DND-41 (cell line): ENCODE measurements at regions not wholly inside any gene's neighbourhood (a gene's known extent, or its start where the extent isn't known, plus 50 kb on each side); places are given as distances from the start of the nearest gene placed in this dataset.
"Not testable (repeated sequence)": the region's sequence is repeated elsewhere in the genome, so short reads cannot be mapped to it uniquely, and the experiment has no call there.

Experiments used
- ATAC-seq: fragments of 200-7000 bp; cut with Tn5 transposase; 3 replicates; pipeline ENCODE4 v1.9.1; 2021; ENCODE audit warnings: low read depth; ENCODE audit not compliant: insufficient read depth
- DNase-seq: peaks from one replicate; pipeline ENCODE4 v3.0.0-alpha.2; 2020
- H2AFZ ChIP-seq: 2 replicates; pipeline ENCODE4 v1.6.0; 2012; ENCODE audit warnings: low read depth, low read length
- H3K27ac ChIP-seq: 2 replicates; pipeline ENCODE4 v1.5.1; 2012; ENCODE audit warnings: low read length, inconsistent platforms
- H3K27me3 ChIP-seq: fragments of 200-600 bp; sonication (generic); 2 replicates; pipeline ENCODE4 v1.6.0; 2012; ENCODE audit warnings: low read length, mild to moderate bottlenecking, inconsistent platforms; ENCODE audit not compliant: insufficient read depth, poor library complexity
- H3K36me3 ChIP-seq: 2 replicates; pipeline ENCODE4 v1.5.1; 2012; ENCODE audit warnings: low read length, inconsistent platforms; ENCODE audit not compliant: insufficient read depth
- H3K4me1 ChIP-seq: 2 replicates; pipeline ENCODE4 v1.5.1; 2012; ENCODE audit warnings: mild to moderate bottlenecking, low read length; ENCODE audit not compliant: insufficient read depth
- H3K4me2 ChIP-seq: 2 replicates; pipeline ENCODE4 v1.6.0; 2012; ENCODE audit warnings: mild to moderate bottlenecking, moderate library complexity, low read length, inconsistent platforms; ENCODE audit not compliant: insufficient read depth
- H3K4me3 ChIP-seq, 2 experiments: fragments of 200-600 bp in 1 of 2; shearing (Covaris generic) in 1 of 2; 2 replicates each; pipeline ENCODE4 v1.5.1; 2012 to 2016; ENCODE audit warnings: inconsistent platforms in 2 of 2, low read length in 2 of 2, mild to moderate bottlenecking in 2 of 2, low read depth in 1 of 2, moderate library complexity in 1 of 2
- H3K79me2 ChIP-seq: 2 replicates; pipeline ENCODE4 v1.6.0; 2012; ENCODE audit warnings: low read length, inconsistent platforms; ENCODE audit not compliant: insufficient read depth
- H3K9ac ChIP-seq: 2 replicates; pipeline ENCODE4 v1.6.0; 2012; ENCODE audit warnings: low read depth, mild to moderate bottlenecking, inconsistent platforms, low read length, moderate library complexity
- H3K9me3 ChIP-seq: 2 replicates; pipeline ENCODE4 v1.5.1; 2012; ENCODE audit warnings: low read length, moderate library complexity, mild to moderate bottlenecking, inconsistent platforms; ENCODE audit not compliant: insufficient read depth, severe bottlenecking
- H4K20me1 ChIP-seq: 2 replicates; pipeline ENCODE4 v1.6.0; 2012; ENCODE audit warnings: low read length; ENCODE audit not compliant: insufficient read depth
- EZH2 ChIP-seq: IDR thresholded peaks from 3 replicates; pipeline ENCODE4 v1.6.1; 2012; ENCODE audit warnings: borderline replicate concordance, low read depth, mild to moderate bottlenecking, moderate library complexity, low read length, inconsistent platforms; ENCODE audit not compliant: severe bottlenecking
- TF ChIP-seq, protein P1 (sequence below): IDR thresholded peaks from 2 replicates; pipeline ENCODE4 v1.5.1; 2012; ENCODE audit warnings: borderline replicate concordance, low read length, moderate library complexity, mild to moderate bottlenecking; ENCODE audit not compliant: poor library complexity, severe bottlenecking; ENCODE audit errors: extremely low read depth

DNA sequence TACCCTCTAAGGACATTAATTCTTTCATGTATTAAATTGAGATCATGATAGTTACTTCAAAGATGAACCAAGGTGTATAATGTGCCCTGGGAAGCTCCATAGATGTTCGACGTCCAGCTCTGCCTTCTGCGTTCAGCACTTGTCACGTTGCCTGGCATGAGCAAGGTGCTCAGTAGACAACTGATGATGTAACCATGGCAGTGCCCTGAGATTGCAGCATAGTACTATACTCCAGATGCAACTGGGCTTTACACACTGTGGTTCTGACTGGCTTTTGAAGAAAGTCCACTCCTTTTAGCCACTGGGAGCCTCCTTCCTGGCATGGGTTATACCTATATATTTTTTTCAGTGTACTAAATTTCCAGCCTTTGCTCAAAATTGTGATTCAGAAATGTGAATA is 355.8 kb upstream of the SORCS1 start:
- Histone ChIP-seq H4K20me1 (no peaks in the 10 kb centered on the region), H3K4me2 (no peak overlapping the region), H2AFZ (no peak overlapping the region), H3K4me1 (no peaks in the 10 kb centered on the region), H3K36me3 (no peaks in the 10 kb centered on the region), H3K4me3 (no peak overlapping the region), H3K9ac (no peak overlapping the region), H3K27ac (no peak overlapping the region), H3K79me2 (no peaks in the 10 kb centered on the region), H3K9me3 (no peaks in the 10 kb centered on the region), H3K27me3 (no peaks in the 10 kb centered on the region)
- no peak for TF ChIP-seq EZH2
- TF ChIP-seq, protein P1, sequence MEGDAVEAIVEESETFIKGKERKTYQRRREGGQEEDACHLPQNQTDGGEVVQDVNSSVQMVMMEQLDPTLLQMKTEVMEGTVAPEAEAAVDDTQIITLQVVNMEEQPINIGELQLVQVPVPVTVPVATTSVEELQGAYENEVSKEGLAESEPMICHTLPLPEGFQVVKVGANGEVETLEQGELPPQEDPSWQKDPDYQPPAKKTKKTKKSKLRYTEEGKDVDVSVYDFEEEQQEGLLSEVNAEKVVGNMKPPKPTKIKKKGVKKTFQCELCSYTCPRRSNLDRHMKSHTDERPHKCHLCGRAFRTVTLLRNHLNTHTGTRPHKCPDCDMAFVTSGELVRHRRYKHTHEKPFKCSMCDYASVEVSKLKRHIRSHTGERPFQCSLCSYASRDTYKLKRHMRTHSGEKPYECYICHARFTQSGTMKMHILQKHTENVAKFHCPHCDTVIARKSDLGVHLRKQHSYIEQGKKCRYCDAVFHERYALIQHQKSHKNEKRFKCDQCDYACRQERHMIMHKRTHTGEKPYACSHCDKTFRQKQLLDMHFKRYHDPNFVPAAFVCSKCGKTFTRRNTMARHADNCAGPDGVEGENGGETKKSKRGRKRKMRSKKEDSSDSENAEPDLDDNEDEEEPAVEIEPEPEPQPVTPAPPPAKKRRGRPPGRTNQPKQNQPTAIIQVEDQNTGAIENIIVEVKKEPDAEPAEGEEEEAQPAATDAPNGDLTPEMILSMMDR, result no peak
- ATAC-seq (no peak), DNase-seq (no peak)

DNA sequence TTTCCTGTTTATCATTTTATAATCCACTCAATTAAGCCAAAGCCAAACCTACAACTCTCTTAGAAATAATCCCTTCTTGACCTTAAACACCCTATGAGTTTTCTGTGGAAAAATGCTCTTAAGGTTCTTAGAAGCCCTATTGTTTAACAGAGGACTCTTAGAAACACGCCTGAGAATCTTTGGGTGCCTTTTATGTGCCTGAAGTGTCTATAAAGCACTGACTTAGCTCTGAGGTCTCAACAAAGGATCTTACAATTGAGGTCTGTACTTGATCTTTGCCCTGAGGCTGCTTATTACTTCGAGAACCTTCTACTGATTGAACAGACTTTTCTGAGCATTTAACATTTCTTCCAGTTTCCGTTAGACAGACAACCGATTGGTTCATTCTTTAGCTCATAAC is 353.3 kb upstream of the SORCS1 start:
- DNase-seq (no peak), ATAC-seq (no peak)
- Histone ChIP-seq H3K4me2 (no peak overlapping the region), H2AFZ (no peak overlapping the region), H3K79me2 (no peaks in the 10 kb centered on the region), H3K4me3 (no peak overlapping the region), H3K9ac (no peak overlapping the region), H3K27ac (no peak overlapping the region), H3K36me3 (no peaks in the 10 kb centered on the region), H3K9me3 (no peaks in the 10 kb centered on the region), H3K4me1 (no peaks in the 10 kb centered on the region), H3K27me3 (no peaks in the 10 kb centered on the region), H4K20me1 (no peaks in the 10 kb centered on the region)
- TF ChIP-seq, protein P1, result no peak

DNA sequence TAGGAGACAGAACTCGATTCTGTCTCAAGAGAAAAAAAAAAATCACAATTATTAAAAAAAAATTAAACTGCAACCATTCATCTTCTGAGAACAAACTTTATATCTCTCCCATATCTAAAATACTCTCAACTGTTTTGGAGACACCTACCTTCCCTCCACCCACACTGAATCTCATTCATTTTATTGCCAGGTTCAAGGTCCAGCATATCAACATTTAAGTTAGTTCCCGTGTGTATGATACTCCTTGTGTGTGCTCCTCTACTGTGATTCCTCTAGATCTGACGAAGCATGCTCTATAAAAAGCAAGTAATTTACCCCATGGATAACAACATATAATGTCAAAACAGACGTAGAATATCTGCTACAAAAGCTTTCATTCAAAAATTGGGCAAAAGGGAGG is 351.8 kb upstream of the SORCS1 start:
- Histone ChIP-seq H3K27ac (no peak overlapping the region), H3K27me3 (no peaks in the 10 kb centered on the region), H3K36me3 (no peaks in the 10 kb centered on the region), H4K20me1 (no peaks in the 10 kb centered on the region), H3K4me2 (no peak overlapping the region), H3K9ac (no peak overlapping the region), H3K4me3 (no peak overlapping the region), H3K79me2 (no peaks in the 10 kb centered on the region), H3K9me3 (no peaks in the 10 kb centered on the region), H3K4me1 (no peaks in the 10 kb centered on the region), H2AFZ (no peak overlapping the region)
- ATAC-seq (no peak), DNase-seq (no peak)
- TF ChIP-seq, protein P1, result no peak
- TF ChIP-seq EZH2, result no peak

DNA sequence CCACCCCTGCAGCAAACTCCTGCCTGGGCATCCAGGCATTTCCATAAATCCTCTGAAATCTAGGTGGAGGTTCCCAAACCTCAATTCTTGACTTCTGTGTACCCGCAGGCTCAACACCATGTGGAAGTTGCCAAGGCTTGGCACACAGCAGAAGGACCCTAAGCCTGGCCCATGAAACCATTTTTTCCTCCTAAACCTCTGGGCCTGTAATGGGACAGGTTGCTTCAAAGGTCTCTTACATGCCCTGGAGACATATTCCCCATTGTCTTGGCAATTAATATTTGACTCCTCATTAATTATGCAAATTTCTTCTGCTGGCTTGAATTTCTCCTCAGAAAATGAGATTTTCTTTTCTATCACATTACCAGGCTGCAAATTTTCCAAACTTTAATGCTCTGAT is 339.5 kb upstream of the SORCS1 start:
- H3K27me3 ChIP-seq, H3K4me1 ChIP-seq, H3K27ac ChIP-seq, H3K9me3 ChIP-seq, H3K36me3 ChIP-seq, H3K4me3 ChIP-seq, H3K9ac ChIP-seq, ATAC-seq, H3K4me2 ChIP-seq, H2AFZ ChIP-seq, DNase-seq, H4K20me1 ChIP-seq, H3K79me2 ChIP-seq: not testable (repeated sequence)
